ENCODE measurements at regions not wholly inside any gene's neighbourhood (a gene's known extent, or its start where the extent isn't known, plus 50 kb on each side); places are given as distances from the start of the nearest gene placed in this dataset.

- TF ChIP-seq CTCF (IDR thresholded peaks at IDR 0.05; ENCODE audit: extremely low read depth, missing control alignments): no peak
- no peak for DNase-seq (ENCODE audit: low spot score)
These were observed 107.4 kb upstream of the USP9Y start for GRCh38 chrY:12593532-12594216.

- no peak for TF ChIP-seq CTCF (IDR thresholded peaks at IDR 0.05; ENCODE audit: extremely low read depth, missing control alignments)
- no peak for DNase-seq (ENCODE audit: low spot score)
These were observed 102.2 kb upstream of the USP9Y start for GRCh38 chrY:12598783-12599182.

- DNase-seq (ENCODE audit: low spot score): no peak
- no peak for TF ChIP-seq CTCF (IDR thresholded peaks at IDR 0.05; ENCODE audit: extremely low read depth, missing control alignments)
These were observed 95.6 kb upstream of the USP9Y start for GRCh38 chrY:12605426-12605825.

- no peak for TF ChIP-seq CTCF (IDR thresholded peaks at IDR 0.05; ENCODE audit: extremely low read depth, missing control alignments)
- no peak for DNase-seq (ENCODE audit: low spot score)
These were observed 90.2 kb upstream of the USP9Y start for GRCh38 chrY:12610861-12611260.

- TF ChIP-seq CTCF (IDR thresholded peaks at IDR 0.05; ENCODE audit: extremely low read depth, missing control alignments): no peak
These were observed 85.1 kb upstream of the USP9Y start for GRCh38 chrY:12615733-12616446.

DNA sequence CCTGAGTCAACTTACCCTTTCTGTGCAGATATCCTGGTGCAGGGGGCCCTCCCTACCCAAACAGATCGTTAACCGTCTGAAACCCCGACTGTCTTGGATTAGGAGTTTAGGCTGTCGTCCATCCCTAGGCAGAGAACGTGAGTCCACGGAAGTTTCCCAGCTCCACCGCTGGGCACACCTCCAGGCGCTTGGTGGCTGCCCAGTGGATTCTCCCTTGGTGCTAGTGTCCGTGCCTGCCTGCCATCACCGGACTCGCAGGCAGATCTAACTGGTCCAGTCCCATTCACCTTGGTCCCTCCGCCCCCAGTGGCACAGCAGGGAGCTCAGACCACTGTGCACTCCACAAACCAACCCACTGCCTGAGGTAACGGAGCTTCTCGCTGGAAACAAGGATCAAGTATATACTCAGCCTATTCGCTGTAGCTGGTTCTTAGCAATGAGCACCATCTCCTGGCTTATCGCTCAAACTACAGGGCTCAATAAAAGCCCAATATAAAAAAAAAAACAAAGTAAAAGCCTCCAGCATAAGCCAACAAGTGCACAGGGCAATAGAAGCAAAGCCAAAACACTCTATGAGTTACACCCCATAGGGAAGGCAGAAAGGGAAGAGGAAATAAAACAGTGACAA, 79.5 kb upstream of the USP9Y start:
- no peak for DNase-seq (ENCODE audit: low spot score)
- TF ChIP-seq CTCF (IDR thresholded peaks at IDR 0.05; ENCODE audit: extremely low read depth, missing control alignments): no peak

More at GRCh38 chrY:12615733-12616446, 85.1 kb upstream of the USP9Y start:
- DNase-seq (ENCODE audit: low spot score): no peak

DNA sequence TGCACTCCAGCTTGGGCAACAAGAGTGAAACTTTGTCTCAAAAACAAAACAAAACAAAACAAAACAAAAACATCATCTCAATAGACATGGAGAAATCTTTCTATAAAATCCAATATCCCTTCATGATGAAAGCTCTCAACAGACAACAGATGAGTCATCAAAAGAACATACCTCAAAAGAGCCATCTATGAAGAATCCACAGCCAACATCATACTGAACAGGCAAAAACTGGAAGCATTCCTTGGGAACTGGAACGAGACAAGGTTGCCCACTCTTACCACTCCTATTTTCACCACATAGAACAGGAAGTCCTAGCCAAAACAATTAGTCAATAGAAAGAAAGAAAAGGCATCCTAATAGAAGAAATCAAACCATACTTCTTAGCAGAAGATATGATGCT, 77.8 kb upstream of the USP9Y start:
- no peak for TF ChIP-seq CTCF (IDR thresholded peaks at IDR 0.05; ENCODE audit: extremely low read depth, missing control alignments)
- no peak for DNase-seq (ENCODE audit: low spot score)

All from GM20000 (cell line).